Liver (tissue), 3 donors: ENCODE measurements at regions not wholly inside any gene's neighbourhood (a gene's known extent, or its start where the extent isn't known, plus 50 kb on each side); places are given as distances from the start of the nearest gene placed in this dataset.

Source experiments
- CTCF ChIP-seq: fragments of 150-350 bp; IDR thresholded peaks from 2 replicates; pipeline ENCODE4 v1.5.1; 2017; ENCODE audit warnings: improper control_type of control experiment, low read depth, low read length; ENCODE audit not compliant: missing input control
- GABPA ChIP-seq, 2 donors: IDR thresholded peaks in 1 of 2; conservative IDR thresholded peaks in 1 of 2; 2 replicates each; pipeline ENCODE4 v1.6.1; 2016; ENCODE audit warnings: antibody characterized with exemption in 2 of 2, mild to moderate bottlenecking in 1 of 2, moderate library complexity in 1 of 2
- MAX ChIP-seq: IDR thresholded peaks from 2 replicates; pipeline ENCODE4 v1.6.1; 2016; ENCODE audit warnings: antibody characterized with exemption
- RXRA ChIP-seq, 2 donors: IDR thresholded peaks; 2 replicates each; pipeline ENCODE4 v1.6.1; 2017 to 2018; ENCODE audit warnings: antibody characterized with exemption in 2 of 2, mild to moderate bottlenecking in 1 of 2
- TAF1 ChIP-seq: conservative IDR thresholded peaks from 2 replicates; pipeline ENCODE4 v1.6.1; 2016; ENCODE audit warnings: antibody characterized with exemption, mild to moderate bottlenecking
- donor health status: healthy.
- donor health status: healthy.

GRCh38 chr13:102530751-102531150, 66.0 kb upstream of the TPP2 start:
- no peak for TF ChIP-seq CTCF
- TF ChIP-seq TAF1 = no peak
- no peak for TF ChIP-seq MAX
- TF ChIP-seq GABPA (IDR thresholded peaks at IDR 0.05 in 1 of 2, conservative IDR thresholded peaks at IDR 0.05 in 1 of 2) = no peak
- TF ChIP-seq RXRA (IDR thresholded peaks at IDR 0.05) = no peak
